KMS-11 (cell line): ENCODE measurements at regions not wholly inside any gene's neighbourhood (a gene's known extent, or its start where the extent isn't known, plus 50 kb on each side); places are given as distances from the start of the nearest gene placed in this dataset.
"Not testable (repeated sequence)": the region's sequence is repeated elsewhere in the genome, so short reads cannot be mapped to it uniquely, and the experiment has no call there.

ENCODE experiments used
- H2AFZ ChIP-seq: fragments of 200-600 bp; sonication (generic); 2 replicates; pipeline ENCODE4 v1.6.1; 2016; ENCODE audit warnings: antibody characterized with exemption, mixed run types, low read depth
- H3K27ac ChIP-seq: fragments of 200-600 bp; sonication (generic); 2 replicates; pipeline ENCODE4 v1.6.1; 2016; ENCODE audit warnings: mild to moderate bottlenecking, mixed run types
- H3K27me3 ChIP-seq: fragments of 200-600 bp; sonication (generic); 2 replicates; pipeline ENCODE4 v1.6.1; 2017; ENCODE audit warnings: mild to moderate bottlenecking, low read depth, mixed run types, moderate library complexity; ENCODE audit not compliant: insufficient read depth
- H3K36me3 ChIP-seq: fragments of 200-600 bp; sonication (generic); 2 replicates; pipeline ENCODE4 v1.6.1; 2017; ENCODE audit warnings: mild to moderate bottlenecking, mixed run types; ENCODE audit not compliant: insufficient read depth
- H3K4me1 ChIP-seq: fragments of 200-600 bp; sonication (generic); 2 replicates; pipeline ENCODE4 v1.6.1; 2016; ENCODE audit warnings: mild to moderate bottlenecking, low read depth, mixed run types; ENCODE audit not compliant: poor library complexity, severe bottlenecking
- H3K4me2 ChIP-seq: fragments of 200-600 bp; sonication (generic); 2 replicates; pipeline ENCODE4 v1.7.0; 2016; ENCODE audit warnings: mild to moderate bottlenecking, mixed run types
- H3K4me3 ChIP-seq: fragments of 200-600 bp; sonication (generic); IDR thresholded peaks from 2 replicates; pipeline ENCODE4 v1.6.1; 2017; ENCODE audit warnings: low read depth, low read length, mixed read lengths; ENCODE audit not compliant: insufficient read depth
- H3K79me2 ChIP-seq: fragments of 200-600 bp; sonication (generic); 2 replicates; pipeline ENCODE4 v1.6.1; 2016; ENCODE audit warnings: low read depth, mixed run types; ENCODE audit not compliant: insufficient read depth
- H3K9ac ChIP-seq: fragments of 200-600 bp; sonication (generic); 2 replicates; pipeline ENCODE4 v1.6.1; 2016; ENCODE audit warnings: mild to moderate bottlenecking, mixed run types
- H4K20me1 ChIP-seq: fragments of 200-600 bp; sonication (generic); 2 replicates; pipeline ENCODE4 v1.6.1; 2016; ENCODE audit warnings: mild to moderate bottlenecking, mixed run types; ENCODE audit not compliant: insufficient read depth

DNA sequence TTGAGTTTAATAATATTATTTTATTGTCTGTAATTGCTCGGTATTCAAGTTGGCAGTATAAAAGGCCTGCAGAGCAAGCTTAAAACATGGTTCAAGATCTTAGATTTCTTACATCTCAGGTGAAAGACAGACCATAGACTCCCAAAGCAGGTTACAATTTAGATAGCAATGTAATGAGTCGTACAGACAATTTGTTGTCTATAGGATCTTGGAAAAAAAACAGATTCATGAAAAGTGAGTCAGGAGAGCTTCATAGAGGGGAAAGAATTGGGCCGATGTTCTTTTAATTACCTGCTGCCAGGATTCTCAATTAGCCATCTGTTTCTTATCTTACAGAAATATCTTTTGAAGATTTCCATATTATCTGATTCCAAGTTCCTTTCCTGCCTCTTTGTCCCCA is 111.5 kb upstream of the IKBKE start:
- not testable (repeated sequence) for H3K27ac ChIP-seq, H3K27me3 ChIP-seq, H3K9ac ChIP-seq, H3K79me2 ChIP-seq, H3K36me3 ChIP-seq, H4K20me1 ChIP-seq, H3K4me2 ChIP-seq, H2AFZ ChIP-seq, H3K4me3 ChIP-seq, H3K4me1 ChIP-seq

DNA sequence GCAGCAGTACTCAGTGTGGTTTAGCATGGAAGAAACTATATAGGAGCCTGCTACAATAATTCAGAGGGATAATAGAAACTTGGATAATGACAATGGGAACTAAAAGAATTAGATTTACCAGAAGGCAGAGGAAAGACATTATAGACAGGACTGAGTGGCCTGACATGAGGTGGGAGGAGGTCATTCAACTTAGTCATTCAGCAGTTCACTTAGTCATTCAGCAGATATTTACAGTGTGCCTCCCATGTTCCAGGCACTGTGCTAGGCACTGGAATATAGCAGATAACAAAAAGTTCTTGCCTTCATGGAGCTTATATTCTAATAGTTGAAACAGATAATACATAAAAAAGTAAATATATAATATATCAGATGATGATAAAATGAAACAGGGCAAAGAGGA is 110.9 kb upstream of the IKBKE start:
- H3K79me2 ChIP-seq, H3K27me3 ChIP-seq, H3K27ac ChIP-seq, H3K36me3 ChIP-seq, H3K4me1 ChIP-seq, H3K4me2 ChIP-seq, H3K4me3 ChIP-seq, H2AFZ ChIP-seq, H3K9ac ChIP-seq, H4K20me1 ChIP-seq: not testable (repeated sequence)

DNA sequence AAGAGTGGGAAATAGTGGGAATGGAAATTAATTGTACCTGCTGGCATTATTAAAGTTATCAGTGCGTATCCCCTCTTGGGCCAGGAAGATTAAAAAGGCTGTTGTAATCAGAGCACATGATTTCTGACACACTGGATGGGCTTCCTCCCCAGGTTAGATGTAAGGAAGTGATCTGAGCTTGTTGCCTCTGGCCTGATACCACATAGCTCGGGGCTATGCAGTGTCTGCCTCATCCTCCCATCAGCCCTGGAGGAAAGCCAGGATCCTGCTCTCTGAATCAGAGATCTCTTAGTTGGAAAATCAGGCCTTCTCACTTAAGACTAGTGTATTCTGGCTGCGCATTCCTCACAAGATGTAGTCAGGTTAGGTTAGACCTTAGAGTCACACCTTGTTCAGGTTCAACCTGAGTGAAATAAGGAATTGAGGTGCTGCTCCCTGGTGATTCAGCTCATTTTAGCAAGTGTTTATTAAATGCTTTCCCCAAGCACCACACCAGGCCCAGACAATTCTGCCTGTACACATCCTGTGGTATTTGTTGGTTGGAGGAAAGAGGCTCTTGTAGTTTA is 108.2 kb upstream of the IKBKE start:
- not testable (repeated sequence) for H3K9ac ChIP-seq, H4K20me1 ChIP-seq, H3K4me2 ChIP-seq, H3K4me1 ChIP-seq, H3K36me3 ChIP-seq, H2AFZ ChIP-seq, H3K79me2 ChIP-seq, H3K27ac ChIP-seq, H3K27me3 ChIP-seq, H3K4me3 ChIP-seq

DNA sequence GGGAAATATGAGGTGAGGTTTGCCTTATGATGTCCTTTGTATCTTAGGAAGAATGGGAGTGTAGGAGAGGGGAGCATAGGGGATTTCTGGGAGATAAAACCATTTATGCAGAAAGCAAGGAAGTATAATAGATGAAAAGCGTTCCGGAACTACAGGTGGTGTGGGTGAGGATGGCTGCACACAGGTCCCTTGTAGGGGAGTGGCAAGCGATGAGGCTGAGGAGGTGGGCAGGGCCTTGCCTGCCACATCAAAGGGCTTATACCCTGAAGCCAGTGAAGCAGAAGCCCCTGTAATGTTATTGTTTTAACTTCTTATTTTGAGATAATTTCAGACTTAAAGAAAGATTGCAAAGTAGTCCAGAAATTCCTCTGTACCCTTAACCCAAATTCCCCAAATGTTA is 107.3 kb upstream of the IKBKE start:
- H2AFZ ChIP-seq, H3K79me2 ChIP-seq, H3K4me2 ChIP-seq, H3K27ac ChIP-seq, H3K27me3 ChIP-seq, H4K20me1 ChIP-seq, H3K36me3 ChIP-seq, H3K9ac ChIP-seq, H3K4me3 ChIP-seq, H3K4me1 ChIP-seq: not testable (repeated sequence)

DNA sequence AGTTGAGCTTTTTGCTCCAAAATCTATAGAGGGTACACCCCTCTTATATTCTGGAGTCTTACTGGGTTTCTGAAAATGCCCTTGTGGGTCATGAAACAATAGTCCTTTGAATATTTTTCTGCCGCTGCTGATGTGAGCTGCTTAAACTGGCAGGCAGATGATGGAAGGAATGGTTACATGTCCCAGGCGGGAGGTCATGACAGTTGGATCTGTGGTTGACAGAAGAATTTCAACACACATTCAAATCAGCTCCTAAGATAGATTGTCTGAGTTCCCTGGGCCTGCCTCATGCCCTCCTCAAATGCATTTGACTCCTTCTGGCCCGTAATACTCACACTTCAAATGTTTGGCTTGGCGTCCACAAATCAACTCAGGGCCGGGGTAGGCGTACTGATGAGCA is 105.0 kb upstream of the IKBKE start:
- H3K27me3 ChIP-seq, H3K9ac ChIP-seq, H3K4me2 ChIP-seq, H3K79me2 ChIP-seq, H3K36me3 ChIP-seq, H3K27ac ChIP-seq, H4K20me1 ChIP-seq, H3K4me3 ChIP-seq, H2AFZ ChIP-seq: not testable (repeated sequence)
- peaks cover 11% of the 10 kb centered on the region for H3K4me1 ChIP-seq

DNA sequence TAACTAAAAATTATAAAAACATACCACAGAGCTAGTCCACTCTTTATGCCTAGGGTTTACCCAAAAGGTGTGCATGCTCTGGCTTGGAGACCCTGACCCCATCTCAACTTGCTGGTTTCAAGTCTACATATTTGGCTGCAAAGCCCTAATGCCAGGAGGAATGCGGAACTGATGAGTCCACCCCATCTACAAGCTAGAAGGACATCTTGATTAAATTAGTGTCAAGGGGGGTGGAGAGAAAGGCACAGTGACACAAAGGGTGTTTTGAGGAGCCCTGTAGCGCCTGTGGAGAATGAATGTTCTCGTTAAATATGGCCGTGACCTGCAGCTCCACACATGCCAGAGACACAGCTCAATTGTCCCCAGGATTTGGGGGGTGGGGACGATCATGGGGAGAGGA is 104.1 kb upstream of the IKBKE start:
- not testable (repeated sequence) for H3K36me3 ChIP-seq, H3K79me2 ChIP-seq, H3K4me2 ChIP-seq, H3K4me3 ChIP-seq, H2AFZ ChIP-seq, H4K20me1 ChIP-seq, H3K9ac ChIP-seq, H3K27me3 ChIP-seq, H3K27ac ChIP-seq
- peaks cover 11% of the 10 kb centered on the region for H3K4me1 ChIP-seq

DNA sequence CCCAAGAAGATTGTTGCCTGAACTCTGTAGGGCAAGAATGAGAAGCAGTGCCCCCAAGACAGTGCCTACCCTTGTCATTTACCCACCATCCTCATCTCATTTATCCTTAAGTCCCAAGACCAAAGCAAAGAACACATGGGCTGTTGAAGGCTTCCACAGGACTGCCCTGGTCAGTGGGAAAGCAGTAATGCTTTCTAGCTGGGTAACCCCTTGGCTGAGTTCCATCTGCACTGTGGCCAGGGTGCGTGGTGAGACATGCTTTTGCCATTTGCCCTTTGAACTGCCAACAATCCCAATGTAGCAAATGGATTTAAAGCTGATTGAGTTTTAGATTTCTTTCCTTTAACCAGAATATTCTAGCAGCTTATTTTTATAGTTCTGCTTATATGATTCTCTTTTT is 103.5 kb upstream of the IKBKE start:
- peaks cover 11% of the 10 kb centered on the region for H3K4me1 ChIP-seq
- H3K36me3 ChIP-seq, H3K9ac ChIP-seq, H3K4me2 ChIP-seq, H2AFZ ChIP-seq, H3K4me3 ChIP-seq, H4K20me1 ChIP-seq, H3K79me2 ChIP-seq, H3K27me3 ChIP-seq, H3K27ac ChIP-seq: not testable (repeated sequence)

DNA sequence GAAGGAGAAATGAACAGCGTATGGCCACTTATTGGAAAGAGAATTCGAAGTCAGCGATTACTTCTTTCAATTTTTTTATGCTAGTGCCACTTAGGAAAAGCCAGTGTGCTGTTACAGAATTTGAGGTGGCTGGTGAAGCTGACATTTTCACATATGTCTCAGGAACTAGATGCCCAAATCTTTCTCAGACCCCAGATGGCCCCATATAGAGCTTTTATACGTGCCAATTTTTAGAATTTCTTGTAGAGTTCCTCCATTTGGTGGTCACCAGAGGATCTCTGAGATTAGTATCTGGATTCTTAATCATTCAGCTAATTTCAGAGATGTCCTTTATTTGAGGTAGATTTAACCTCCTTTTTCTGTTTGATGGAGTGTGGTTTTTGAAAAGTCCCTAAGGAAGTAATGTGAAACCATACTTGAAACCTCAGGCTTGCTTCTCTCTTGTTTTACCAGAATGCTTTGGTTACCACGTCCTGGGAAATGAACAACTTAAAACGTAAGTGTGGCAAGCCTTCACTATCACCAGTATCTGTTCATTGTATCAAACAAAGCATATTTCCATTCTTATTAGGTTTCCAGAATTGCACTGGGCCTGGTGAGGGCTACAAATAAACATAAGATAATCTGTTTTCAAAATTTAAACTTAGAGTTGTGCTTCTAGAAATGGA is 102.2 kb upstream of the IKBKE start:
- not testable (repeated sequence) for H4K20me1 ChIP-seq, H3K36me3 ChIP-seq, H3K27ac ChIP-seq, H3K79me2 ChIP-seq, H3K27me3 ChIP-seq, H2AFZ ChIP-seq, H3K4me3 ChIP-seq, H3K9ac ChIP-seq, H3K4me2 ChIP-seq
- H3K4me1 ChIP-seq, result peaks cover 11% of the 10 kb centered on the region

DNA sequence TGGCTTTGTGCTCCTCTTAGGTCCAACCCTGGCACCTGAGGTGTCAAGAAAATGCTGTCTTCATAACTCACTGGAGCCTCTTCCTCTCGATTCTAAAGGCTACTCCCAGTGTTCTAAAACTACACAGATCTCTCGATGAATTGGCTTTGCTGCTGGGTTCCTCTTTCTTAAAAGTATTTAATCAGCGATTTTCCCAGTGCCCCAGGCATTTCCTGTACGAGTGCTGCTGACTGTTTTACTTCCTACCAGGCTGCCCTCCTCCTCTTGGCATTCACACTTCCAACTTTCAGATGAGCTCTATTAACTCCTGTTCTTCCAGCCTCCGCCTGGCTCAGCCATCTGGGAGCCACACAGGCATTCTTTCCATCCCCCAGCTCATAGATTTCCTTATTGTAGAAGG is 95.6 kb upstream of the IKBKE start:
- not testable (repeated sequence) for H3K27ac ChIP-seq, H3K4me3 ChIP-seq, H2AFZ ChIP-seq, H3K4me2 ChIP-seq, H3K36me3 ChIP-seq, H3K9ac ChIP-seq, H3K79me2 ChIP-seq, H3K27me3 ChIP-seq, H4K20me1 ChIP-seq, H3K4me1 ChIP-seq

DNA sequence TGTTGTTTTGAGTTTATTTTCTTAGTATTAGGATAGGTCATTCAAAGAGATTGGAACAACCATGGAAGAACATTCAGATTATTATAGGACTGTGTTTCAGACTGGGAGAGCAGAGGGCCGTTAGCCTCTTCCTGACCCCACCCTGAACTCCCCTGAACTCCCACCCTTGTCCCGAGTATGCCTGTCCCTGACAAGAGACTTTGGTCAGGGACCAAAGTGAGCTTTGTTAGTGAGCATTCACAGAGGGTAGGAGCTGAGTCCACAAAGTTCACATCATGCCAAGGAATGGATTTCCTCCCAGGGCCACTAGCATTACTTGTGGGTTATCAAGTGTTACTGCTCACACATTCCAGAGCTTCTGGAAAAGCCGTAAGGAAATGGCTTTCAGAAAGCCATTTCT is 94.7 kb upstream of the IKBKE start:
- not testable (repeated sequence) for H2AFZ ChIP-seq, H3K79me2 ChIP-seq, H3K4me1 ChIP-seq, H3K4me3 ChIP-seq, H4K20me1 ChIP-seq, H3K4me2 ChIP-seq, H3K36me3 ChIP-seq, H3K27me3 ChIP-seq, H3K27ac ChIP-seq, H3K9ac ChIP-seq

DNA sequence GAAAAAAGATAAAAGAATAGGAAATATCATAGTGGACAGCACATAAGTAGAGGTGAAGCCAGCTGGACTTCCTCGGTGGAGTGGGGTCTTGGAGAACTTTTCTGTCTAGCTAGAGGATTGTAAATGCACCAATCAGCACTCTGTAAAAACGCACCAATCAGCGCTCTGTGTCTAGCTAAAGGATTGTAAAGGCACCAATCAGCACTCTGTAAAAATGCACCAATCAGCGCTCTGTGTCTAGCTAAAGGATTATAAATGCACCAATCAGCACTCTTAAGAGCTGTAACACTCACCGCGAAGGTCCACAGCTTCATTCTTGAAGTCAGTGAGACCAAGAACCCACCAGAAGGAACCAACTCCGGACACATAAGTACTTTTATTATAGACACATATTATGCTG is 91.8 kb upstream of the IKBKE start:
- not testable (repeated sequence) for H3K36me3 ChIP-seq, H3K27ac ChIP-seq, H3K79me2 ChIP-seq, H3K9ac ChIP-seq, H2AFZ ChIP-seq, H3K27me3 ChIP-seq, H3K4me1 ChIP-seq, H3K4me3 ChIP-seq, H4K20me1 ChIP-seq, H3K4me2 ChIP-seq
